Heart right ventricle (tissue), 16 donors: ENCODE measurements at regions not wholly inside any gene's neighbourhood (a gene's known extent, or its start where the extent isn't known, plus 50 kb on each side); places are given as distances from the start of the nearest gene placed in this dataset.

Experiments used
- ATAC-seq, 8 donors: fragments of 200-7000 bp; cut with Tn5 transposase; one replicate each; pipeline ENCODE4 v1.9.1; 2020; ENCODE audit warnings: mild to moderate bottlenecking in 8 of 8, moderate library complexity in 8 of 8, moderate number of reproducible peaks in 1 of 8
- DNase-seq, 2 donors: peaks; one replicate each; pipeline ENCODE4 v3.0.0-alpha.2; 2020
- H3K27ac ChIP-seq, 10 donors: fragments of 200-600 bp; sonication (generic) in 2 of 10; one replicate each; pipeline versions ENCODE4 v1.5.0 to v1.8.0; 2020 to 2022; ENCODE audit warnings: mild to moderate bottlenecking in 3 of 10
- H3K27me3 ChIP-seq, 7 donors: fragments of 200-600 bp; one replicate each; pipeline ENCODE4 v1.8.0; 2021 to 2022; ENCODE audit warnings: mild to moderate bottlenecking in 2 of 7
- H3K36me3 ChIP-seq, 9 donors: fragments of 200-600 bp; sonication (generic) in 1 of 9; one replicate each; pipeline versions ENCODE4 v1.5.0 to v1.8.0; 2020 to 2022; ENCODE audit warnings: mild to moderate bottlenecking in 2 of 9
- H3K4me1 ChIP-seq, 9 donors: fragments of 200-600 bp; sonication (generic) in 1 of 9; one replicate each; pipeline versions ENCODE4 v1.5.0 to v1.8.0; 2020 to 2022; ENCODE audit warnings: mild to moderate bottlenecking in 4 of 9
- H3K4me3 ChIP-seq, 10 donors: fragments of 200-600 bp; sonication (generic) in 2 of 10; one replicate each; pipeline versions ENCODE4 v1.5.0 to v1.8.0; 2020 to 2022; ENCODE audit warnings: mild to moderate bottlenecking in 7 of 10, moderate library complexity in 2 of 10
- H3K9me3 ChIP-seq, 11 donors: fragments of 200-600 bp in 10 of 11; sonication (generic) in 2 of 11; one replicate each; pipeline versions ENCODE4 v1.5.0 to v1.8.0; 2013 to 2022; ENCODE audit warnings: mild to moderate bottlenecking in 2 of 11, control low read depth in 1 of 11, moderate library complexity in 1 of 11
- CTCF ChIP-seq, 9 donors: fragments of 200-600 bp; sonication (generic) in 2 of 9; IDR thresholded peaks; one replicate each; pipeline versions ENCODE4 v1.5.0 to v1.8.0; 2021 to 2022; ENCODE audit warnings: antibody characterized with exemption in 9 of 9, mild to moderate bottlenecking in 5 of 9, moderate library complexity in 1 of 9
- WGBS, 2 donors: extraction: QIAGEN DNeasy Blood & Tissue Kit; methylation state at CpG; one replicate each; pipeline ENCODE4 v1.1.7; 2013; ENCODE audit warnings: inconsistent platforms in 1 of 2; 5-methylcytosine and 5-hydroxymethylcytosine counted together
- intact Hi-C, 10 donors: fragments of 100-400 bp; cut with DNase I; formaldehyde crosslinking; loops; one replicate each; pipeline versions ENCODE4 v1.11.1 to v1.14.2; 2022
- donor health status: Arrhythmogenic right ventricular cardiomyopathy.
- donor health status: ischemic (EF 13 %, LVEDD 7.1; RV severe dilation, severe dysfunction).
- donor health status: healthy with polysubstance abuse.
- donor health status: DM: no; HTN: yes; CAD: no.
- donor health status: DM: no; HTN: no; CAD: no.
- donor health status: ischemic (EF 25% LVEDD 6.9; RV normal size, moderate dysfunction).
- donor health status: ischemic (EF 25% LVEDD 5.7; RV mildly dilated, moderate dysfunction).
- donor health status: healthy.
- donor health status: DM: yes; HTN: yes; CAD: no.
- donor health status: Ischemic cardiomyopathy.
- donor health status: ischemic (EF 35%, LVEDD 5.7; RV mildly dilated, moderate dysfunction).
- donor health status: nonischemic (EF 11% LVEDD 7.7; RV severe dilation, severe dysfunction).
- donor health status: DM: yes; HTN: yes; CAD: no.
- donor health status: PGD.
- donor health status: ischemic (EF 29% LVEDD 5.4; RV normal size, mild dysfunction).
- donor health status: nonischemic (EF 23%, LVEDD 6.1; RV moderate dilation, normal function).

GRCh38 chr4:18202486-18202885 lies 180.9 kb upstream of the LCORL start:
- H3K27ac ChIP-seq = no peak overlapping the region
- no peaks in the 10 kb centered on the region for H3K4me1 ChIP-seq
- H3K9me3 ChIP-seq = no peaks in the 10 kb centered on the region
- DNase-seq = no peak
- intact Hi-C loops = no loop called here
- H3K4me3 ChIP-seq = no peak overlapping the region
- 90% methylated on average over 7 of the region's 7 CpGs for WGBS, 2 donors
- no peak for ATAC-seq
- no peaks in the 10 kb centered on the region for H3K36me3 ChIP-seq
- no peak for TF ChIP-seq CTCF (IDR thresholded peaks at IDR 0.05)
- no peaks in the 10 kb centered on the region for H3K27me3 ChIP-seq

- H3K27ac ChIP-seq = no peak overlapping the region
- intact Hi-C loops = no loop called here
- WGBS, 2 donors = 90 to 92% methylated on average over 3 of the region's 3 CpGs
- no peak overlapping the region for H3K4me3 ChIP-seq
- no peaks in the 10 kb centered on the region for H3K4me1 ChIP-seq
- no peaks in the 10 kb centered on the region for H3K27me3 ChIP-seq
- ATAC-seq (no peak), DNase-seq (no peak)
- H3K9me3 ChIP-seq = no peaks in the 10 kb centered on the region
- no peak for TF ChIP-seq CTCF (IDR thresholded peaks at IDR 0.05)
- no peaks in the 10 kb centered on the region for H3K36me3 ChIP-seq
Observed at GRCh38 chr4:18201885-18202284, 180.3 kb upstream of the LCORL start.

- no peaks in the 10 kb centered on the region for H3K27me3 ChIP-seq
- H3K4me3 ChIP-seq = no peak overlapping the region
Observed at GRCh38 chr4:18198653-18199052, 177.1 kb upstream of the LCORL start.

GRCh38 chr4:18197467-18197866 lies 175.9 kb upstream of the LCORL start:
- intact Hi-C loops = no loop called here
- H3K4me1 ChIP-seq = no peaks in the 10 kb centered on the region
- H3K9me3 ChIP-seq = no peaks in the 10 kb centered on the region
- no peaks in the 10 kb centered on the region for H3K27me3 ChIP-seq
- no peak for TF ChIP-seq CTCF (IDR thresholded peaks at IDR 0.05)
- H3K4me3 ChIP-seq = no peak overlapping the region
- ATAC-seq (no peak), DNase-seq (no peak)
- H3K36me3 ChIP-seq = no peaks in the 10 kb centered on the region
- H3K27ac ChIP-seq = no peak overlapping the region
- 66 to 68% methylated on average over 5 of the region's 5 CpGs for WGBS, 2 donors

More at GRCh38 chr4:18198653-18199052, 177.1 kb upstream of the LCORL start:
- TF ChIP-seq CTCF (IDR thresholded peaks at IDR 0.05) = no peak
- intact Hi-C loops = no loop called here
- 81 to 82% methylated on average over 6 of the region's 6 CpGs for WGBS, 2 donors
- ATAC-seq (no peak), DNase-seq (no peak)
- Histone ChIP-seq H3K4me1 (no peaks in the 10 kb centered on the region), H3K27ac (no peak overlapping the region), H3K36me3 (no peaks in the 10 kb centered on the region), H3K9me3 (no peaks in the 10 kb centered on the region)

- Histone ChIP-seq H3K4me3 (no peak overlapping the region), H3K27me3 (no peaks in the 10 kb centered on the region), H3K36me3 (no peaks in the 10 kb centered on the region), H3K4me1 (no peaks in the 10 kb centered on the region), H3K27ac (no peak overlapping the region), H3K9me3 (no peaks in the 10 kb centered on the region)
- ATAC-seq (no peak), DNase-seq (no peak)
- TF ChIP-seq CTCF (IDR thresholded peaks at IDR 0.05) = no peak
- WGBS, 2 donors = 55 to 67% methylated on average over 6 of the region's 6 CpGs
- intact Hi-C loops = no loop called here
Observed at GRCh38 chr4:18194278-18194677, 172.7 kb upstream of the LCORL start.
